HepG2 (cell line): ENCODE measurements at regions not wholly inside any gene's neighbourhood (a gene's known extent, or its start where the extent isn't known, plus 50 kb on each side); places are given as distances from the start of the nearest gene placed in this dataset.

Experiments used
- ATAC-seq: fragments of 200-7000 bp; cut with Tn5 transposase; 3 replicates; pipeline ENCODE4 v1.9.1; 2020; ENCODE audit warnings: mild to moderate bottlenecking, moderate library complexity
- BruUV-seq: library from RNA; stranded (reverse); fragments of 400-500 nt; replicated peaks from 2 replicates; lab custom pipeline; 2021; lab: Mats Ljungman, UMichigan
- CTCF ChIA-PET: fragments of 300-600 bp; formaldehyde crosslinking; extraction: SDS; loops from one replicate; lab custom pipeline; 2021; ENCODE audit warnings: low total read pairs, inconsistent platforms, low intra/inter-chr PET ratio; lab: Yijun Ruan, JAX
- POLR2A ChIA-PET: fragments of 350-600 bp; sonication (Branson Sonifier 250); formaldehyde crosslinking; loops from one replicate; lab custom pipeline; 2020; ENCODE audit warnings: antibody characterized with exemption, inconsistent platforms; lab: Yijun Ruan, JAX
- DNase-seq: peaks from one replicate; pipeline ENCODE4 v3.0.0-alpha.2; 2015; ENCODE audit warnings: low spot score
- FAIRE-seq: peaks from 3 replicates; lab custom pipeline; 2011; peaks lifted over from hg19 to GRCh38; lab: Jason Lieb, UNC
- H2AFZ ChIP-seq: one replicate; pipeline ENCODE4 v1.6.1; 2011; ENCODE audit warnings: low read length, inconsistent platforms
- H3K27ac ChIP-seq: fragments of 300-600 bp; 3 replicates; pipeline ENCODE4 v1.8.0; 2011; ENCODE audit warnings: mixed run types, mild to moderate bottlenecking, mixed read lengths, low read length, inconsistent platforms; ENCODE audit not compliant: insufficient read depth; ENCODE audit errors: extremely low read length
- H3K27me3 ChIP-seq, 2 experiments: fragments of 200-600 bp in 1 of 2; 2 replicates in 1 of 2; 3 replicates in 1 of 2; pipeline versions ENCODE4 v1.6.0 to v1.8.0; 2011; ENCODE audit warnings: low read length in 2 of 2, mild to moderate bottlenecking in 2 of 2, moderate library complexity in 2 of 2, inconsistent platforms in 1 of 2; ENCODE audit not compliant: insufficient read depth in 2 of 2, control insufficient read depth in 1 of 2
- H3K36me3 ChIP-seq, 2 experiments: fragments of 200-600 bp in 1 of 2; replicated peaks in 1 of 2; 2 replicates in 1 of 2; 3 replicates in 1 of 2; pipeline versions ENCODE4 v1.5.1 to v1.8.0; 2011; ENCODE audit warnings: low read length in 2 of 2, inconsistent platforms in 1 of 2; ENCODE audit not compliant: insufficient read depth in 2 of 2, control insufficient read depth in 1 of 2
- H3K4me1 ChIP-seq: 2 replicates; pipeline ENCODE4 v1.5.1; 2012; ENCODE audit warnings: low read length, inconsistent platforms; ENCODE audit not compliant: insufficient read depth
- H3K4me2 ChIP-seq: 2 replicates; pipeline ENCODE4 v1.6.0; 2011; ENCODE audit warnings: low read depth, low read length, inconsistent platforms
- H3K4me3 ChIP-seq, 3 experiments: fragments of 200-600 bp in 1 of 3; sonication (generic), shearing (Covaris generic) in 1 of 3; replicated peaks in 1 of 3; 2 replicates each; pipeline ENCODE4 v1.5.1; 2011 to 2016; ENCODE audit warnings: low read length in 3 of 3, inconsistent platforms in 2 of 3, low read depth in 2 of 3, mild to moderate bottlenecking in 2 of 3, control low read depth in 1 of 3, mixed read lengths in 1 of 3; ENCODE audit not compliant: insufficient read depth in 1 of 3
- H3K79me2 ChIP-seq: one replicate; pipeline ENCODE4 v1.6.1; 2011; ENCODE audit warnings: low read length, inconsistent platforms; ENCODE audit not compliant: insufficient read depth
- H3K9ac ChIP-seq: 2 replicates; pipeline ENCODE4 v1.6.0; 2011; ENCODE audit warnings: mild to moderate bottlenecking, low read depth, low read length, inconsistent platforms; ENCODE audit not compliant: insufficient read depth
- H3K9me3 ChIP-seq: 2 replicates; pipeline ENCODE4 v1.5.1; 2012; ENCODE audit warnings: mild to moderate bottlenecking, low read length
- H4K20me1 ChIP-seq: 2 replicates; pipeline ENCODE4 v1.6.0; 2011; ENCODE audit warnings: inconsistent platforms, mild to moderate bottlenecking, low read length, moderate library complexity; ENCODE audit not compliant: insufficient read depth
- ASH2L ChIP-seq: fragments of 300-600, 200-600 bp; sonication (generic); IDR thresholded peaks from 2 replicates; pipeline ENCODE4 v1.7.0; 2017; ENCODE audit warnings: low read depth, mild to moderate bottlenecking, moderate library complexity, mixed read lengths, low read length; ENCODE audit not compliant: insufficient read length
- FOXK2 ChIP-seq: fragments of 450-650 bp; IDR thresholded peaks from 2 replicates; pipeline ENCODE4 v1.6.1; 2016
- JUND ChIP-seq: sonication (generic); formaldehyde crosslinking; IDR thresholded peaks from 2 replicates; pipeline ENCODE4 v1.8.0; 2022; ENCODE audit warnings: mild to moderate bottlenecking, missing genetic modification reagents
- MAFK ChIP-seq, 2 experiments: IDR thresholded peaks in 1 of 2; conservative IDR thresholded peaks in 1 of 2; 2 replicates each; pipeline ENCODE4 v1.6.1; 2011; ENCODE audit warnings: improper control_type of control experiment in 2 of 2, low read length in 2 of 2
- MBNL3 ChIP-seq: fragments of 250-450 bp; sonication (Bioruptor Pico); conservative IDR thresholded peaks from 2 replicates; pipeline ENCODE4 v1.8.0; 2022; ENCODE audit warnings: mild to moderate bottlenecking, inconsistent platforms
- MXD4 ChIP-seq: IDR thresholded peaks from 2 replicates; pipeline ENCODE4 v1.6.1; 2016; ENCODE audit warnings: mild to moderate bottlenecking, missing biosample characterization, missing genetic modification reagents
- NCOA5 ChIP-seq: sonication (generic); formaldehyde crosslinking; IDR thresholded peaks from 2 replicates; pipeline ENCODE4 v1.4.0; 2020; ENCODE audit warnings: missing genetic modification reagents
- PAX8 ChIP-seq: sonication (generic); formaldehyde crosslinking; IDR thresholded peaks from 2 replicates; pipeline ENCODE4 v1.8.0; 2022; ENCODE audit warnings: mild to moderate bottlenecking, missing genetic modification reagents, borderline replicate concordance
- PPARG ChIP-seq: conservative IDR thresholded peaks from 2 replicates; pipeline ENCODE4 v1.6.1; 2016; ENCODE audit warnings: missing biosample characterization, missing genetic modification reagents
- REL ChIP-seq: sonication (generic); formaldehyde crosslinking; conservative IDR thresholded peaks from 2 replicates; pipeline ENCODE4 v1.8.0; 2022; ENCODE audit warnings: mild to moderate bottlenecking, missing genetic modification reagents, moderate library complexity
- SOX5 ChIP-seq: IDR thresholded peaks from 2 replicates; pipeline ENCODE4 v1.6.1; 2016; ENCODE audit warnings: borderline replicate concordance
- SP4 ChIP-seq: sonication (generic); formaldehyde crosslinking; IDR thresholded peaks from 2 replicates; pipeline ENCODE4 v1.8.1; 2023; ENCODE audit warnings: mild to moderate bottlenecking, missing genetic modification reagents
- TP53 ChIP-seq: sonication (generic); formaldehyde crosslinking; conservative IDR thresholded peaks from 2 replicates; pipeline ENCODE4 v1.4.0; 2020; ENCODE audit warnings: missing genetic modification reagents
- ZNF3 ChIP-seq: IDR thresholded peaks from 2 replicates; pipeline ENCODE4 v1.7.0; 2017; ENCODE audit warnings: inconsistent platforms
- ZNF768 ChIP-seq: sonication (generic); formaldehyde crosslinking; IDR thresholded peaks from 2 replicates; pipeline ENCODE4 v1.4.0; 2020; ENCODE audit warnings: missing genetic modification reagents
- WGBS: methylation state at CpG from one replicate; pipeline ENCODE4 v1.1.6; 2017; ENCODE audit warnings: low lambda C conversion rate; 5-methylcytosine and 5-hydroxymethylcytosine counted together
- in situ Hi-C: cut with HindIII; loops from 2 replicates; pipeline ENCODE4 v1.10.0; 2017; ENCODE audit warnings: low pct_unique_long_range_greater_than_20kb; ENCODE audit not compliant: extremely low pct_ligation_motif_present
- intact Hi-C: fragments of 100-400 bp; cut with micrococcal nuclease; formaldehyde crosslinking; loops from one replicate; pipeline ENCODE4 v1.10.0; 2022; ENCODE audit not compliant: unreplicated experiment
- TF ChIP-seq, protein P1 (sequence below): sonication (generic); formaldehyde crosslinking; IDR thresholded peaks from 2 replicates; pipeline ENCODE4 v1.4.0; 2020; ENCODE audit warnings: missing genetic modification reagents

DNA sequence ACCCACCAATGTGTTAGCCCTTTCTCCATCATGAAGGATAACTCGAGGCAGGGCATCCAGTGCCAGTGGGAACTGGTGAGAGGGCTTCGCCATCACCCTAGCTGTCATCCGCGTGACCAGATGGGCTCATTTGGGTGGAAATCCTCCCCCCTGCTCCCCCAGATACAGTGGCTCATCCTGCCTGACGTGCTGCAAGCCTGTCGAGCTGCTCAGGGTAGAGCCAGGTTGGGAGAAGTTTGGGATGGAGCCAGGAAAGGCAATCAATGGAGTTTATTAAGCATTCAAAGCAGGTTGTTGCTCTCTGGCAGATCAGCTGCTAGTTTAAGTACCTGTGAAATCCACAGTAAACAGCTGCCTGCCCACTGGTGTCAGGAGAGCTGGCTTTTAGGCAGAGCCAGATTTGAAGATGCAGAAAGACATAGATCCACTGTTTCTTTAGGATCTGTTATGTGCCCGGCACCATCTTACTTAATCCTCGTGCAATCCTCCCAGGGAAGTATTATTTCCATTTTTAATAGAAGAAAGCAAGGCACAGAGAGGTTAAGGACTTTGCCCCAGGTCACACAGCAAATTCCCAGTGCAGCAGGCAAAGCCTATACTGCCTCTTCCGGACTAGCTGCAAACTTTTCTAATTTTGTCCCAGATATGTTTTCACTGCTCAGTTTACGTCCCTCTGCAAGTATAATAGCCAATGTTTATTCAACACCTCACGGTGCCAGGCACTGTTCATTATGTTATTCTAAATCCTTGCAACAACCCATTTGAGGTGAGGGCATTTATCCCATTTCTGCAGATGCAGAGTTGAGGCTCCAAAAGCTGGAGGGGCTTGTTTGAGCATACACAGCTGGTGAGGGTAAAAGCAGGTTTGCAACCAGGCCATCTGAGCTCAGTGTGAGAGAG is 54.1 kb upstream of the KCNG1 start:
- Histone ChIP-seq H3K79me2 (no peaks in the 10 kb centered on the region), H3K4me2 (no peak overlapping the region), H3K4me3 (no peak overlapping the region), H3K4me1 (no peaks in the 10 kb centered on the region), H3K27ac (no peak overlapping the region), H3K27me3 (no peaks in the 10 kb centered on the region; a peak in 3 of 5 replicates), H3K9ac (no peak overlapping the region), H3K36me3 (no peaks in the 10 kb centered on the region), H3K9me3 (no peaks in the 10 kb centered on the region), H4K20me1 (no peaks in the 10 kb centered on the region), H2AFZ (no peak overlapping the region)
- 17% methylated on average over 11 of the region's 11 CpGs for WGBS
- CTCF ChIA-PET, result no interaction called here
- no peak for DNase-seq
- intact Hi-C loops, result no loop called here
- POLR2A ChIA-PET, result no interaction called here
- in situ Hi-C loops, result no loop called here
- no peak for ATAC-seq
- TF ChIP-seq ZNF768 (peak; percentile 81; the same call in 1 of the 2 replicates), FOXK2 (no peak)
- FAIRE-seq, result no peak
- BruUV-seq, result no TSS peak

DNA sequence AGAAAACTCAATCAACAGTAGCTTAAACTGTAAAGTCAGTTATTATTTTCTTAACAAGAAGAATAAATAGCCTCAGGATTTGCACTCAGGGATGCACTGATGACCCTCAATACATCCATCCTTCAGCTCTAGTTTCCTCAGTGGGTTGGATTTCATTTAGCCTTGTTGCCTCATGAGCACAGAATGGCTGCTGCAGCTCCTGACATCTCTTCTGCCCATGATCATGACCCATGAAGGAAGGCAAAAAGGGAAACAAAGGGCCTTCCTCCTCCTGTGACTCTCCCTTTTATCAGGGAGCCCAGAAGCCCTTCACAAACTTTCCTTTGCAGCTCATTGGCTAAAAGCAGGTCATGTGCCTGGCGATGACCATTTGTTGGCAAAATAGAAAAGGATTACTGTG is 51.2 kb upstream of the KCNG1 start:
- no peaks in the 10 kb centered on the region for H3K79me2 ChIP-seq
- no peaks in the 10 kb centered on the region for H3K36me3 ChIP-seq
- FAIRE-seq (no peak), ATAC-seq (no peak), DNase-seq (no peak)
- ChIA-PET CTCF (no interaction called here), POLR2A (no interaction called here)
- H2AFZ ChIP-seq, result no peak overlapping the region
- intact Hi-C loops, result no loop called here
- in situ Hi-C loops, result no loop called here
- H3K9ac ChIP-seq, result no peak overlapping the region
- H3K9me3 ChIP-seq, result no peaks in the 10 kb centered on the region
- BruUV-seq, result no TSS peak
- H3K4me3 ChIP-seq, result no peak overlapping the region
- no peak overlapping the region for H3K27ac ChIP-seq
- H3K4me2 ChIP-seq, result no peak overlapping the region
- 26% methylated on average over 1 of the region's 1 CpG for WGBS
- H3K4me1 ChIP-seq, result no peaks in the 10 kb centered on the region
- no peaks in the 10 kb centered on the region for H4K20me1 ChIP-seq
- TF ChIP-seq MBNL3, result no peak
- TF ChIP-seq REL (CRISPR knock-in tag), result no peak
- TF ChIP-seq MAFK (conservative IDR thresholded peaks at IDR 0.05 in 1 of 2, IDR thresholded peaks at IDR 0.05 in 1 of 2; ENCODE audit: low read length in 2 of 2), result no peak
- no peak for TF ChIP-seq SOX5
- no peak for TF ChIP-seq ZNF3 (CRISPR knock-in tag)
- no peak for TF ChIP-seq MXD4
- TF ChIP-seq TP53 (CRISPR knock-in tag), result no peak
- TF ChIP-seq PAX8, result no peak
- TF ChIP-seq, protein P1, sequence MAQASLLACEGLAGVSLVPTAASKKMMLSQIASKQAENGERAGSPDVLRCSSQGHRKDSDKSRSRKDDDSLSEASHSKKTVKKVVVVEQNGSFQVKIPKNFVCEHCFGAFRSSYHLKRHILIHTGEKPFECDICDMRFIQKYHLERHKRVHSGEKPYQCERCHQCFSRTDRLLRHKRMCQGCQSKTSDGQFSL (CRISPR knock-in tag), result no peak
- no peak for TF ChIP-seq ASH2L
- no peak for TF ChIP-seq SP4 (CRISPR knock-in tag)
- TF ChIP-seq PPARG, result no peak
- TF ChIP-seq JUND, result no peak
- no peak for TF ChIP-seq NCOA5 (CRISPR knock-in tag)
- peaks cover 0 to 3% of the 10 kb centered on the region in 2 experiments; a peak in 3 of 5 replicates for H3K27me3 ChIP-seq
